GM12873 (cell line): ENCODE measurements at regions not wholly inside any gene's neighbourhood (a gene's known extent, or its start where the extent isn't known, plus 50 kb on each side); places are given as distances from the start of the nearest gene placed in this dataset.

Source experiments
- TF ChIP-seq, protein P1 (sequence below): IDR thresholded peaks from 2 replicates; pipeline ENCODE4 v1.5.1; 2012; ENCODE audit warnings: low read depth, mild to moderate bottlenecking, moderate library complexity, low read length, control low read depth; ENCODE audit not compliant: insufficient read depth; ENCODE audit errors: missing control alignments

- TF ChIP-seq, protein P1, sequence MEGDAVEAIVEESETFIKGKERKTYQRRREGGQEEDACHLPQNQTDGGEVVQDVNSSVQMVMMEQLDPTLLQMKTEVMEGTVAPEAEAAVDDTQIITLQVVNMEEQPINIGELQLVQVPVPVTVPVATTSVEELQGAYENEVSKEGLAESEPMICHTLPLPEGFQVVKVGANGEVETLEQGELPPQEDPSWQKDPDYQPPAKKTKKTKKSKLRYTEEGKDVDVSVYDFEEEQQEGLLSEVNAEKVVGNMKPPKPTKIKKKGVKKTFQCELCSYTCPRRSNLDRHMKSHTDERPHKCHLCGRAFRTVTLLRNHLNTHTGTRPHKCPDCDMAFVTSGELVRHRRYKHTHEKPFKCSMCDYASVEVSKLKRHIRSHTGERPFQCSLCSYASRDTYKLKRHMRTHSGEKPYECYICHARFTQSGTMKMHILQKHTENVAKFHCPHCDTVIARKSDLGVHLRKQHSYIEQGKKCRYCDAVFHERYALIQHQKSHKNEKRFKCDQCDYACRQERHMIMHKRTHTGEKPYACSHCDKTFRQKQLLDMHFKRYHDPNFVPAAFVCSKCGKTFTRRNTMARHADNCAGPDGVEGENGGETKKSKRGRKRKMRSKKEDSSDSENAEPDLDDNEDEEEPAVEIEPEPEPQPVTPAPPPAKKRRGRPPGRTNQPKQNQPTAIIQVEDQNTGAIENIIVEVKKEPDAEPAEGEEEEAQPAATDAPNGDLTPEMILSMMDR, result no peak
Measured at GRCh38 chr14:104253223-104253822, 114.9 kb downstream of the KIF26A start.

DNA sequence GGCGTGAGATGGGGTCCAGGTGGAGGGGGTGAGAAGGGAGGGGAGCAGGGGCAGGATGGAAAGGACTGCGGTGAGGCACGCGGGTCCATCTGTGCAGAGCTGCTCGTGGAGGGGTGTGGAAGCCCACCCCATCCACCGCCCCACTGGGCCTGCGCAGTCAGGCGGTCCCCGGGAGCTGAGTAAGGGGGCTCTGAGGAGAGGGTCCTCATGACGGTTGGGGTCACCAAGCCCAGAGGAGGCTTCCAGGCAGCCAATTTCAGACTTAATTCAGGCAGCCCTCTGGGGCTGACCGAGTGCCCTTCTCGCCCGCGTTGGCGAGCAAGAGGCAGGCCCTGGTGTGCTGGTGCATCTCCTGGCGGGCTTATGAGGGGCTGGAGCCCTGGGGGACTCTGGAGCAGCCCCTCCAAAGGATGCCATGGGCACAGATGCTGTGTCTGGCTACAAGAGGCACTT is 115.5 kb downstream of the KIF26A start:
- TF ChIP-seq, protein P1, result no peak

- TF ChIP-seq, protein P1, result no peak
Measured at GRCh38 chr14:104254735-104255400, 116.5 kb downstream of the KIF26A start.

GRCh38 chr14:104256025-104256424 is 117.6 kb downstream of the KIF26A start:
- TF ChIP-seq, protein P1, result no peak

DNA sequence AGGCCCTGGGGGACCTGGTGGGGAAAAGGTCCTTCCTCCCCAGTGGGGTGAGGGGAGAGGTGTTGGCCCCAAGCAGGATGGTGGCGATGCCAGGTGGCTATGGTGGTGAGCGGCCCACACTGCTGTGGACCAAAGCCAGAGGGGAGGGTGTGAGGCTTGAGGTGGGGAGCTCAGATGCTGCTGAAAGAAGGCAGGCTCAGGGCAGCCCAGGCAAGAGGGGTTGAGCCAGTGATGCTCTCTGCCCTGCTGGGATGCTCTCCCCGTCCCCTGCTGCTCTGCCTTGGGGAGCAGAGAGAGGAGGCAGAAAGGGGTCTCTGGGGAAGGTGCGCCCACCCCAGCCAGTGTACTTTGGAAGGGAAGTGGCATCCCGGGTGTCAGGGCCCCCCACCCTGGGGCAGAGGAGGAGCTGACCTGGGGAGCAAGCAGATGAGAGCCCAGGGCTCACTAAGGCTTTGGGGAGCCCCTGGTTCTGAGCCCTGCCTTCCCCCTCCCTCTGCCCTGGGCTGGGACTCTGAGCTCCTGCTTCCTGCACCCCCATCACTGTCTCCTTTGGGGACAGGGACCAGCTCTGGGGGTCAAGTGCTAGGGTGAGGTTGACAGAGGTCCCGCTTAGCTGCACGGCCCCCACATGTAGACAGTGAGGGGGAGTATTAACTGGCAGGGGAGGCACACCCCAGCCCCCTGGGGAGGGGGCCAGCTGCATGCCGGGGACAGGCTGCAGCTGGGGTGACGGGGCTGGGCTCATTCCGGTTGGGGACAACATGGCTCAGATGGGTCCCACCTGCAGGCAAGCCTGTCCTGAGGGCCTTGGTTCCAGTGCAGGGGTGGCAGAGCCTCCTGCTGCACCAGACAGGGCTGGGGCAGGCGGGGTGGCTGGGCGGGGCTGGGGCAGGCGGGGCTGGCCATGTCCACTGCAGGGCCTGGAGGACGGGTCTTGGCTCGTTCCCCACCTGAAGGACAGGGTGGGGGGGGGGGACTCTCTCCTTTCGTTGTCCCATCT is 124.4 kb downstream of the KIF26A start:
- TF ChIP-seq, protein P1, result no peak

DNA sequence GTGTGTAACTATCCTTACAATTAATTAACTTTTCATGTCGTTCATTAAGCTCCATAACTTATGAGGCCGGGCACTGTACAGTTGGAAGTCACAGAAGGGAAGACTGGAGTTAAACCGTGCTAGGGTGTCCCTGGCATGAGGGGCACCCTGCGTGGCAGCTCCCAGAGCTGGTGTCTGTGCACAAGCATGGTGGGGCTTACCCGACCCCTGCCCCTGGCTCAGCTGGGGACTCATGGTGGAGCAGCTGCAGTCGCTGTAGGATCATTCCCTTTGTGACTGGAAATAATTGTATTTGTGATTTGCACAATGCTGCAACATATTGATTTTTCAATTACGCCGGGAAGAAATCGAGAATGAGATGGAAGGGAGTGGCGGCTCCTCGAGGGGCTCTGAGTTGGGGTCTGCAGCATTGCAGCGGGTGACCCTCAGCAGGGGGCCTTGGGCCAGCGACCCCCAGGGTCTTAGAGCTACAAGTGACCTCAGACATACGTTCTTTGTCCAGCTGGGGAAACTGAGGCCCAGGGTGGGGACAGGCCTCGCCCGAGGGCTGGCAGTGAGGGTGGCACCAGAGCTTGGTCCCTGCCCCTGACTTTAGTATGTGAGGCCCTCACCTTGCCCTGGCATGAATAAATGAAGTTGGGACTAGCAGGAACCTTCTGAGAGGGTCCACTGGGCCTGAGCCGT is 125.4 kb downstream of the KIF26A start:
- TF ChIP-seq, protein P1, result no peak
